ENCODE measurements at regions not wholly inside any gene's neighbourhood (a gene's known extent, or its start where the extent isn't known, plus 50 kb on each side); places are given as distances from the start of the nearest gene placed in this dataset.
A peak's percentile ranks its signal among the peaks of the same experiment; 100 is the strongest.

- H3K4me1 Mint-ChIP-seq, result peaks cover 29% of the 10 kb centered on the region
- no peak overlapping the region for H3K4me3 Mint-ChIP-seq
- peak overlapping the region; percentile 71 for H3K27ac Mint-ChIP-seq
- DNase-seq, result no peak
- H3K27me3 Mint-ChIP-seq (ENCODE audit: low read depth, poor library complexity), result peaks cover 2% of the 10 kb centered on the region
- H3K9me3 Mint-ChIP-seq, result no peaks in the 10 kb centered on the region
- no peaks in the 10 kb centered on the region for H3K36me3 Mint-ChIP-seq (ENCODE audit: low read depth)
- TF ChIP-seq, protein P1, sequence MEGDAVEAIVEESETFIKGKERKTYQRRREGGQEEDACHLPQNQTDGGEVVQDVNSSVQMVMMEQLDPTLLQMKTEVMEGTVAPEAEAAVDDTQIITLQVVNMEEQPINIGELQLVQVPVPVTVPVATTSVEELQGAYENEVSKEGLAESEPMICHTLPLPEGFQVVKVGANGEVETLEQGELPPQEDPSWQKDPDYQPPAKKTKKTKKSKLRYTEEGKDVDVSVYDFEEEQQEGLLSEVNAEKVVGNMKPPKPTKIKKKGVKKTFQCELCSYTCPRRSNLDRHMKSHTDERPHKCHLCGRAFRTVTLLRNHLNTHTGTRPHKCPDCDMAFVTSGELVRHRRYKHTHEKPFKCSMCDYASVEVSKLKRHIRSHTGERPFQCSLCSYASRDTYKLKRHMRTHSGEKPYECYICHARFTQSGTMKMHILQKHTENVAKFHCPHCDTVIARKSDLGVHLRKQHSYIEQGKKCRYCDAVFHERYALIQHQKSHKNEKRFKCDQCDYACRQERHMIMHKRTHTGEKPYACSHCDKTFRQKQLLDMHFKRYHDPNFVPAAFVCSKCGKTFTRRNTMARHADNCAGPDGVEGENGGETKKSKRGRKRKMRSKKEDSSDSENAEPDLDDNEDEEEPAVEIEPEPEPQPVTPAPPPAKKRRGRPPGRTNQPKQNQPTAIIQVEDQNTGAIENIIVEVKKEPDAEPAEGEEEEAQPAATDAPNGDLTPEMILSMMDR (IDR thresholded peaks at IDR 0.05), result no peak
Measured at GRCh38 chr5:96149546-96149945, 187.9 kb upstream of the ELL2 start.

GRCh38 chr5:96149021-96149420 is 187.4 kb upstream of the ELL2 start:
- H3K4me1 Mint-ChIP-seq, result peaks cover 29% of the 10 kb centered on the region

GRCh38 chr5:96148376-96148775 is 186.7 kb upstream of the ELL2 start:
- TF ChIP-seq, protein P1 (IDR thresholded peaks at IDR 0.05), result no peak
- Mint-ChIP-seq H3K27ac (no peak overlapping the region), H3K4me3 (no peak overlapping the region), H3K36me3 (ENCODE audit: low read depth) (no peaks in the 10 kb centered on the region), H3K9me3 (no peaks in the 10 kb centered on the region), H3K27me3 (ENCODE audit: low read depth, poor library complexity) (peaks cover 2% of the 10 kb centered on the region), H3K4me1 (peaks cover 29% of the 10 kb centered on the region)
- DNase-seq, result no peak

More at GRCh38 chr5:96149021-96149420, 187.4 kb upstream of the ELL2 start:
- TF ChIP-seq, protein P1 (IDR thresholded peaks at IDR 0.05), result no peak
- Mint-ChIP-seq H3K4me3 (no peak overlapping the region), H3K27me3 (ENCODE audit: low read depth, poor library complexity) (peaks cover 2% of the 10 kb centered on the region), H3K27ac (peak overlapping the region; percentile 71), H3K36me3 (ENCODE audit: low read depth) (no peaks in the 10 kb centered on the region), H3K9me3 (no peaks in the 10 kb centered on the region)
- DNase-seq, result no peak

GRCh38 chr5:96147866-96148265 is 186.2 kb upstream of the ELL2 start:
- Mint-ChIP-seq H3K27me3 (ENCODE audit: low read depth, poor library complexity) (peaks cover 2% of the 10 kb centered on the region), H3K27ac (no peak overlapping the region), H3K4me3 (no peak overlapping the region), H3K4me1 (peaks cover 29% of the 10 kb centered on the region), H3K9me3 (no peaks in the 10 kb centered on the region), H3K36me3 (ENCODE audit: low read depth) (no peaks in the 10 kb centered on the region)
- TF ChIP-seq, protein P1 (IDR thresholded peaks at IDR 0.05), result no peak
- no peak for DNase-seq

GRCh38 chr5:96146675-96147074 is 185.0 kb upstream of the ELL2 start:
- TF ChIP-seq, protein P1 (IDR thresholded peaks at IDR 0.05), result no peak
- H3K9me3 Mint-ChIP-seq, result no peaks in the 10 kb centered on the region
- H3K4me1 Mint-ChIP-seq, result peaks cover 29% of the 10 kb centered on the region
- H3K4me3 Mint-ChIP-seq, result no peak overlapping the region
- H3K27me3 Mint-ChIP-seq (ENCODE audit: low read depth, poor library complexity), result peaks cover 2% of the 10 kb centered on the region
- no peaks in the 10 kb centered on the region for H3K36me3 Mint-ChIP-seq (ENCODE audit: low read depth)
- no peak overlapping the region for H3K27ac Mint-ChIP-seq
- no peak for DNase-seq

- Mint-ChIP-seq H3K27me3 (ENCODE audit: low read depth, poor library complexity) (peaks cover 2% of the 10 kb centered on the region), H3K4me3 (no peak overlapping the region), H3K27ac (no peak overlapping the region), H3K9me3 (no peaks in the 10 kb centered on the region), H3K4me1 (peaks cover 10% of the 10 kb centered on the region), H3K36me3 (ENCODE audit: low read depth) (no peaks in the 10 kb centered on the region)
- DNase-seq, result no peak
- TF ChIP-seq, protein P1 (IDR thresholded peaks at IDR 0.05), result no peak
Measured at GRCh38 chr5:96144289-96144688, 182.6 kb upstream of the ELL2 start.
